GM13977 (cell line): ENCODE measurements at regions not wholly inside any gene's neighbourhood (a gene's known extent, or its start where the extent isn't known, plus 50 kb on each side); places are given as distances from the start of the nearest gene placed in this dataset.

Source experiments
- DNase-seq: peaks from one replicate; pipeline ENCODE4 v3.0.0; 2012; ENCODE audit warnings: low spot score
- CTCF ChIP-seq: IDR thresholded peaks from 2 replicates; pipeline ENCODE4 v1.5.1; 2012; ENCODE audit warnings: mild to moderate bottlenecking, control low read depth; ENCODE audit not compliant: insufficient read depth; ENCODE audit errors: extremely low read depth, missing control alignments
- in situ Hi-C: fragments of 300-500 bp; cut with MboI; formaldehyde crosslinking; loops from one replicate; pipeline ENCODE4 v1.12.0; 2022; ENCODE audit warnings: low sequenced_read_pairs, low pct_unique_long_range_greater_than_20kb, mixed read lengths, inconsistent platforms; ENCODE audit not compliant: unreplicated experiment

- TF ChIP-seq CTCF, result no peak
These were observed 363.8 kb upstream of the PKN2 start for GRCh38 chr1:88320291-88320690.

GRCh38 chr1:88321706-88322105, 362.4 kb upstream of the PKN2 start:
- in situ Hi-C loops, result no loop called here
- TF ChIP-seq CTCF, result no peak
- DNase-seq, result no peak

More at GRCh38 chr1:88320291-88320690, 363.8 kb upstream of the PKN2 start:
- in situ Hi-C loops, result no loop called here
- DNase-seq, result no peak

- DNase-seq, result no peak
- no peak for TF ChIP-seq CTCF
- in situ Hi-C loops, result no loop called here
These were observed 359.2 kb upstream of the PKN2 start for GRCh38 chr1:88324899-88325298.

- no peak for TF ChIP-seq CTCF
- DNase-seq, result no peak
- in situ Hi-C loops, result no loop called here
These were observed 356.4 kb upstream of the PKN2 start for GRCh38 chr1:88327391-88328267.

- no peak for DNase-seq
- TF ChIP-seq CTCF, result no peak
- in situ Hi-C loops, result no loop called here
These were observed 353.9 kb upstream of the PKN2 start for GRCh38 chr1:88330201-88330600.

- DNase-seq, result no peak
- in situ Hi-C loops, result no loop called here
- no peak for TF ChIP-seq CTCF
These were observed 350.9 kb upstream of the PKN2 start for GRCh38 chr1:88333086-88333695.
